ENCODE measurements at regions not wholly inside any gene's neighbourhood (a gene's known extent, or its start where the extent isn't known, plus 50 kb on each side); places are given as distances from the start of the nearest gene placed in this dataset.

- Mint-ChIP-seq H3K9me3 (no peaks in the 10 kb centered on the region), H3K4me3 (no peak overlapping the region), H3K27ac (no peak overlapping the region), H3K36me3 (no peaks in the 10 kb centered on the region), H3K27me3 (peaks cover 37% of the 10 kb centered on the region), H3K4me1 (no peaks in the 10 kb centered on the region)
- DNase-seq (no peak), ATAC-seq (ENCODE audit: low read depth) (no peak)
- POLR2A ChIA-PET, result no interaction called here
These were observed 326.7 kb downstream of the PIK3R1 start for GRCh38 chr5:68542207-68542606.

- H3K4me1 Mint-ChIP-seq, result no peaks in the 10 kb centered on the region
- peaks cover 34% of the 10 kb centered on the region for H3K27me3 Mint-ChIP-seq
- no peak overlapping the region for H3K27ac Mint-ChIP-seq
- POLR2A ChIA-PET, result interaction anchor here (0.7 kb wide), 1 partner anchor 394 kb away, joined by 6 read pairs; no protein-coding TSS in a partner anchor
- H3K4me3 Mint-ChIP-seq, result no peak overlapping the region
- no peaks in the 10 kb centered on the region for H3K36me3 Mint-ChIP-seq
- DNase-seq (no peak), ATAC-seq (ENCODE audit: low read depth) (no peak)
- H3K9me3 Mint-ChIP-seq, result no peaks in the 10 kb centered on the region
These were observed 327.7 kb downstream of the PIK3R1 start for GRCh38 chr5:68543212-68543611.

- ATAC-seq (ENCODE audit: low read depth) (no peak), DNase-seq (no peak)
- Mint-ChIP-seq H3K4me1 (no peaks in the 10 kb centered on the region), H3K27me3 (peaks cover 27% of the 10 kb centered on the region), H3K4me3 (no peak overlapping the region), H3K9me3 (no peaks in the 10 kb centered on the region), H3K27ac (no peak overlapping the region), H3K36me3 (no peaks in the 10 kb centered on the region)
- POLR2A ChIA-PET, result no interaction called here
These were observed 328.6 kb downstream of the PIK3R1 start for GRCh38 chr5:68544091-68544647.

- POLR2A ChIA-PET, result interaction anchor here (0.6 kb wide), 1 partner anchor 31 kb away, joined by 4 read pairs; no protein-coding TSS in a partner anchor
- no peak for DNase-seq
- peaks cover 20% of the 10 kb centered on the region for H3K27me3 Mint-ChIP-seq
- no peaks in the 10 kb centered on the region for H3K36me3 Mint-ChIP-seq
- ATAC-seq (ENCODE audit: low read depth), result no peak
- H3K4me3 Mint-ChIP-seq, result no peak overlapping the region
- H3K27ac Mint-ChIP-seq, result no peak overlapping the region
- H3K9me3 Mint-ChIP-seq, result no peaks in the 10 kb centered on the region
- no peaks in the 10 kb centered on the region for H3K4me1 Mint-ChIP-seq
These were observed 329.3 kb downstream of the PIK3R1 start for GRCh38 chr5:68544648-68545552.

- POLR2A ChIA-PET, result interaction anchor here (0.6 kb wide), 1 partner anchor 30 kb away, joined by 4 read pairs; no protein-coding TSS in a partner anchor
These were observed 330.2 kb downstream of the PIK3R1 start for GRCh38 chr5:68545636-68546295.

GRCh38 chr5:68547056-68547455, 331.5 kb downstream of the PIK3R1 start:
- no peak for ATAC-seq (ENCODE audit: low read depth)
- no peaks in the 10 kb centered on the region for H3K36me3 Mint-ChIP-seq

More at GRCh38 chr5:68545636-68546295, 330.2 kb downstream of the PIK3R1 start:
- H3K9me3 Mint-ChIP-seq, result no peaks in the 10 kb centered on the region
- no peaks in the 10 kb centered on the region for H3K36me3 Mint-ChIP-seq
- H3K27ac Mint-ChIP-seq, result no peak overlapping the region
- H3K4me1 Mint-ChIP-seq, result no peaks in the 10 kb centered on the region
- H3K27me3 Mint-ChIP-seq, result peaks cover 14% of the 10 kb centered on the region
- ATAC-seq (ENCODE audit: low read depth) (no peak), DNase-seq (no peak)
- H3K4me3 Mint-ChIP-seq, result no peak overlapping the region

GRCh38 chr5:68547622-68548021, 332.1 kb downstream of the PIK3R1 start:
- H3K36me3 Mint-ChIP-seq, result no peaks in the 10 kb centered on the region
- H3K27ac Mint-ChIP-seq, result no peak overlapping the region
- ATAC-seq (ENCODE audit: low read depth), result no peak
- H3K9me3 Mint-ChIP-seq, result no peaks in the 10 kb centered on the region
- POLR2A ChIA-PET, result no interaction called here
- H3K4me3 Mint-ChIP-seq, result no peak overlapping the region
- DNase-seq, result no peak
- H3K4me1 Mint-ChIP-seq, result no peaks in the 10 kb centered on the region
- H3K27me3 Mint-ChIP-seq, result peaks cover 4% of the 10 kb centered on the region

More at GRCh38 chr5:68547056-68547455, 331.5 kb downstream of the PIK3R1 start:
- no peak overlapping the region for H3K4me3 Mint-ChIP-seq
- POLR2A ChIA-PET, result no interaction called here
- no peaks in the 10 kb centered on the region for H3K4me1 Mint-ChIP-seq
- H3K9me3 Mint-ChIP-seq, result no peaks in the 10 kb centered on the region
- H3K27me3 Mint-ChIP-seq, result peaks cover 4% of the 10 kb centered on the region
- DNase-seq, result no peak
- H3K27ac Mint-ChIP-seq, result no peak overlapping the region

- Mint-ChIP-seq H3K36me3 (no peaks in the 10 kb centered on the region), H3K27me3 (no peaks in the 10 kb centered on the region), H3K4me1 (no peaks in the 10 kb centered on the region), H3K4me3 (no peak overlapping the region), H3K9me3 (no peaks in the 10 kb centered on the region), H3K27ac (no peak overlapping the region)
- ATAC-seq (ENCODE audit: low read depth) (no peak), DNase-seq (no peak)
- POLR2A ChIA-PET, result no interaction called here
These were observed 333.6 kb downstream of the PIK3R1 start for GRCh38 chr5:68548959-68549676.

- H3K4me1 Mint-ChIP-seq, result no peaks in the 10 kb centered on the region
- no peaks in the 10 kb centered on the region for H3K9me3 Mint-ChIP-seq
- H3K27ac Mint-ChIP-seq, result no peak overlapping the region
- H3K27me3 Mint-ChIP-seq, result no peaks in the 10 kb centered on the region
- no peaks in the 10 kb centered on the region for H3K36me3 Mint-ChIP-seq
- POLR2A ChIA-PET, result no interaction called here
- ATAC-seq (ENCODE audit: low read depth) (no peak), DNase-seq (no peak)
- no peak overlapping the region for H3K4me3 Mint-ChIP-seq
These were observed 334.5 kb downstream of the PIK3R1 start for GRCh38 chr5:68550015-68550414.

- Mint-ChIP-seq H3K27ac (no peak overlapping the region), H3K4me3 (no peak overlapping the region)
These were observed 335.9 kb downstream of the PIK3R1 start for GRCh38 chr5:68551436-68551835.

GRCh38 chr5:68554571-68555279, 339.2 kb downstream of the PIK3R1 start:
- no peak for ATAC-seq (ENCODE audit: low read depth)
- no peak overlapping the region for H3K4me3 Mint-ChIP-seq
- H3K9me3 Mint-ChIP-seq, result no peaks in the 10 kb centered on the region
- no peaks in the 10 kb centered on the region for H3K27me3 Mint-ChIP-seq
- no peak overlapping the region for H3K27ac Mint-ChIP-seq
- no peaks in the 10 kb centered on the region for H3K36me3 Mint-ChIP-seq
- no peak for DNase-seq
- no peaks in the 10 kb centered on the region for H3K4me1 Mint-ChIP-seq
- POLR2A ChIA-PET, result no interaction called here

More at GRCh38 chr5:68551436-68551835, 335.9 kb downstream of the PIK3R1 start:
- Mint-ChIP-seq H3K9me3 (no peaks in the 10 kb centered on the region), H3K27me3 (no peaks in the 10 kb centered on the region), H3K36me3 (no peaks in the 10 kb centered on the region), H3K4me1 (no peaks in the 10 kb centered on the region)
- POLR2A ChIA-PET, result no interaction called here
- DNase-seq, result no peak
- ATAC-seq (ENCODE audit: low read depth), result no peak

GRCh38 chr5:68555907-68556681, 340.5 kb downstream of the PIK3R1 start:
- Mint-ChIP-seq H3K4me3 (no peak overlapping the region), H3K36me3 (no peaks in the 10 kb centered on the region), H3K27ac (no peak overlapping the region), H3K27me3 (no peaks in the 10 kb centered on the region), H3K9me3 (no peaks in the 10 kb centered on the region), H3K4me1 (no peaks in the 10 kb centered on the region)
- DNase-seq (no peak), ATAC-seq (ENCODE audit: low read depth) (no peak)
- POLR2A ChIA-PET, result no interaction called here

Measured in activated naive CD8-positive, alpha-beta T cell treated with anti-CD3 and anti-CD28 coated beads, Interleukin-2, amount 10 ng/mL, durations not matched to agents 7 days and 5 days (primary cell).